Upper lobe of left lung (tissue), 6 donors: ENCODE measurements at regions not wholly inside any gene's neighbourhood (a gene's known extent, or its start where the extent isn't known, plus 50 kb on each side); places are given as distances from the start of the nearest gene placed in this dataset.

Source experiments
- ATAC-seq, 2 donors: fragments of 200-7000 bp; cut with Tn5 transposase; one replicate each; pipeline ENCODE4 v1.9.1; 2022; ENCODE audit warnings: mild to moderate bottlenecking in 2 of 2, moderate library complexity in 2 of 2; ENCODE audit not compliant: low FRiP score in 2 of 2
- DNase-seq, 2 donors: peaks; one replicate each; pipeline ENCODE4 v3.0.0-alpha.2; 2019 to 2020
- H3K27ac ChIP-seq, 4 donors: fragments of 200-600 bp; sonication (generic); one replicate each; pipeline ENCODE4 v1.5.1; 2016 to 2019
- H3K27me3 ChIP-seq, 4 donors: fragments of 200-600 bp; sonication (generic); one replicate each; pipeline ENCODE4 v1.5.1; 2017 to 2019
- H3K36me3 ChIP-seq, 4 donors: fragments of 200-600 bp; sonication (generic); one replicate each; pipeline ENCODE4 v1.5.1; 2016 to 2019
- H3K4me1 ChIP-seq, 4 donors: fragments of 200-600 bp; sonication (generic); one replicate each; pipeline ENCODE4 v1.5.1; 2018 to 2019
- H3K4me3 ChIP-seq, 4 donors: fragments of 200-600 bp; sonication (generic); one replicate each; pipeline ENCODE4 v1.5.1; 2017 to 2019; ENCODE audit warnings: mild to moderate bottlenecking in 2 of 4, moderate library complexity in 1 of 4
- H3K9me3 ChIP-seq, 4 donors: fragments of 200-600 bp; sonication (generic); one replicate each; pipeline ENCODE4 v1.5.1; 2018 to 2019
- EP300 ChIP-seq, 4 donors: sonication (generic); formaldehyde crosslinking; IDR thresholded peaks; one replicate each; pipeline ENCODE4 v1.5.1; 2017; ENCODE audit warnings: antibody characterized with exemption in 4 of 4, control low read depth in 2 of 4
- POLR2A ChIP-seq, 4 donors: fragments of 450-650 bp; IDR thresholded peaks; one replicate each; pipeline ENCODE4 v1.5.1; 2016 to 2017; ENCODE audit warnings: antibody characterized with exemption in 4 of 4, mild to moderate bottlenecking in 2 of 4
- POLR2AphosphoS5 ChIP-seq, 2 donors: sonication (generic); formaldehyde crosslinking; IDR thresholded peaks; one replicate each; pipeline ENCODE4 v1.5.1; 2017; ENCODE audit warnings: antibody characterized with exemption in 2 of 2
- WGBS, 2 donors: methylation state at CpG; one replicate each; pipeline ENCODE4 v1.1.5; 2017 to 2018; 5-methylcytosine and 5-hydroxymethylcytosine counted together
- TF ChIP-seq, protein P1 (sequence below), 6 experiments: fragments of 450-650 bp in 4 of 6; fragments of 200-600 bp in 2 of 6; sonication (generic) in 2 of 6; IDR thresholded peaks; one replicate each; pipeline ENCODE4 v1.5.1; 2016 to 2019; ENCODE audit warnings: antibody characterized with exemption in 6 of 6
- donor health status: DM: no; HTN: no; CAD: no; lungs with moderate emphysema.
- donor health status: DM: no; HTN: yes; CAD: no; lungs with severe emphysema.

GRCh38 chr18:21184396-21184996 lies 57.5 kb upstream of the GREB1L start:
- ATAC-seq = no peak
- no peaks in the 10 kb centered on the region for H3K36me3 ChIP-seq
- peaks cover 0 to 5% (median 0%) of the 10 kb centered on the region in 4 donors for H3K4me1 ChIP-seq
- no peak for TF ChIP-seq POLR2AphosphoS5 (IDR thresholded peaks at IDR 0.05)
- TF ChIP-seq EP300 (IDR thresholded peaks at IDR 0.05) = no peak
- TF ChIP-seq, protein P1, sequence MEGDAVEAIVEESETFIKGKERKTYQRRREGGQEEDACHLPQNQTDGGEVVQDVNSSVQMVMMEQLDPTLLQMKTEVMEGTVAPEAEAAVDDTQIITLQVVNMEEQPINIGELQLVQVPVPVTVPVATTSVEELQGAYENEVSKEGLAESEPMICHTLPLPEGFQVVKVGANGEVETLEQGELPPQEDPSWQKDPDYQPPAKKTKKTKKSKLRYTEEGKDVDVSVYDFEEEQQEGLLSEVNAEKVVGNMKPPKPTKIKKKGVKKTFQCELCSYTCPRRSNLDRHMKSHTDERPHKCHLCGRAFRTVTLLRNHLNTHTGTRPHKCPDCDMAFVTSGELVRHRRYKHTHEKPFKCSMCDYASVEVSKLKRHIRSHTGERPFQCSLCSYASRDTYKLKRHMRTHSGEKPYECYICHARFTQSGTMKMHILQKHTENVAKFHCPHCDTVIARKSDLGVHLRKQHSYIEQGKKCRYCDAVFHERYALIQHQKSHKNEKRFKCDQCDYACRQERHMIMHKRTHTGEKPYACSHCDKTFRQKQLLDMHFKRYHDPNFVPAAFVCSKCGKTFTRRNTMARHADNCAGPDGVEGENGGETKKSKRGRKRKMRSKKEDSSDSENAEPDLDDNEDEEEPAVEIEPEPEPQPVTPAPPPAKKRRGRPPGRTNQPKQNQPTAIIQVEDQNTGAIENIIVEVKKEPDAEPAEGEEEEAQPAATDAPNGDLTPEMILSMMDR (IDR thresholded peaks at IDR 0.05) = no peak
- no peak for TF ChIP-seq POLR2A (IDR thresholded peaks at IDR 0.05)
- H3K4me3 ChIP-seq = no peak overlapping the region
- WGBS, 2 donors = 71 to 77% methylated on average over 6 to 7 of the region's 7 CpGs
- H3K27ac ChIP-seq = no peak overlapping the region
- no peaks in the 10 kb centered on the region for H3K9me3 ChIP-seq
- no peaks in the 10 kb centered on the region for H3K27me3 ChIP-seq
- no peak for DNase-seq

- DNase-seq (no peak), ATAC-seq (no peak)
- 79 to 86% methylated on average over 4 of the region's 4 CpGs for WGBS, 2 donors
Observed at GRCh38 chr18:21187886-21188285, 54.1 kb upstream of the GREB1L start.

DNA sequence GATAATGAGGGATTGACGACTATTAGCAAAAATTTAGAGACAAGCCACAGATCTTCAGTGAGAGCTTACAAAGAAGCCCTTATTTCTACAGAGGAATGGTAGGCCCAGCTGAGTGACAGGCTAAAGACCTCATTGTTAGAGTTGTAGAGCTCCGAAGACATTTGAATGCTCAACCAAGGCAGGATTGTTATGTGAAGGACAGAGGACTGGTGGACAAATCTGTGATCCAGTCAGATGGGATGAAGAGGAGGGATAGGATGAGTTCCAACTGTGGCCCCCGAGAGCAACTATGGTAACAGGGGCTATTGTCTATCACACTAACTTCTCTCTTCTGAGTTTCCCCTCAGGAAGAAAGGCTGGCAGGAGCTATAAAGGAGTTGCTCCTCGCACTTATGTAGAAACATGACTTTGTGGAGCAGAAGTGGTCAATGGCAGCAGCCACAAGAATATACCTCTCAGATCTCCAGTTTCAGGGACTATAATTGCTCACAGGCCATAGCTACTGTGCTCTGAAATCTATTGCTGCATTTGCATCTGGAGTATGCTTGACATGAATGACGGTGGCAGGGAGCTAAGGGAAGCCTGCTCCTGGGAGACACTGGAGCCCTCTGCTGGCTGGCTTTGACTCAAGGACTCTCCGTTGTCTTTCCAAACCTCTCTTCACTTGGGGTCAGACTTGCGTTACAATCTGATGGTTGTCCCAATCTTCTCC lies 50.3 kb upstream of the GREB1L start:
- no peaks in the 10 kb centered on the region for H3K9me3 ChIP-seq
- DNase-seq (peak in 1 of 2 donors; percentile 54), ATAC-seq (peak in 1 of 2 donors; percentile 75)
- H3K4me1 ChIP-seq = no peaks in the 10 kb centered on the region
- TF ChIP-seq EP300 (IDR thresholded peaks at IDR 0.05) (no peak), POLR2A (IDR thresholded peaks at IDR 0.05) (no peak), POLR2AphosphoS5 (IDR thresholded peaks at IDR 0.05) (no peak)
- TF ChIP-seq, protein P1 (IDR thresholded peaks at IDR 0.05) = peak in 4 of 6 experiments; percentile 15 to 31 (median 20)
- no peak overlapping the region for H3K27ac ChIP-seq
- no peaks in the 10 kb centered on the region for H3K27me3 ChIP-seq
- WGBS, 2 donors = 51 to 61% methylated on average over 7 of the region's 7 CpGs
- no peaks in the 10 kb centered on the region for H3K36me3 ChIP-seq
- H3K4me3 ChIP-seq = no peak overlapping the region

More at GRCh38 chr18:21187886-21188285, 54.1 kb upstream of the GREB1L start:
- no peak overlapping the region for H3K27ac ChIP-seq
- H3K4me1 ChIP-seq = no peaks in the 10 kb centered on the region
- no peak overlapping the region for H3K4me3 ChIP-seq
- TF ChIP-seq POLR2A (IDR thresholded peaks at IDR 0.05) = no peak
- TF ChIP-seq EP300 (IDR thresholded peaks at IDR 0.05) = no peak
- TF ChIP-seq, protein P1 (IDR thresholded peaks at IDR 0.05) = no peak
- no peak for TF ChIP-seq POLR2AphosphoS5 (IDR thresholded peaks at IDR 0.05)
- H3K27me3 ChIP-seq = no peaks in the 10 kb centered on the region
- no peaks in the 10 kb centered on the region for H3K36me3 ChIP-seq
- no peaks in the 10 kb centered on the region for H3K9me3 ChIP-seq
